Breast epithelium (tissue), 3 donors: ENCODE measurements at regions not wholly inside any gene's neighbourhood (a gene's known extent, or its start where the extent isn't known, plus 50 kb on each side); places are given as distances from the start of the nearest gene placed in this dataset.

Experiments
- CTCF ChIP-seq, 3 donors: fragments of 450-650 bp; IDR thresholded peaks; one replicate each; pipeline ENCODE4 v1.5.1; 2016 to 2017; ENCODE audit warnings: antibody characterized with exemption in 3 of 3, mild to moderate bottlenecking in 3 of 3, moderate library complexity in 3 of 3
- POLR2A ChIP-seq: fragments of 450-650 bp; IDR thresholded peaks from one replicate; pipeline ENCODE4 v1.6.1; 2016; ENCODE audit warnings: antibody characterized with exemption, mild to moderate bottlenecking, moderate library complexity
- POLR2AphosphoS5 ChIP-seq, 3 donors: sonication (generic); formaldehyde crosslinking; IDR thresholded peaks; one replicate each; pipeline ENCODE4 v1.6.1; 2017; ENCODE audit warnings: antibody characterized with exemption in 3 of 3

- no peak for TF ChIP-seq POLR2AphosphoS5 (IDR thresholded peaks at IDR 0.05)
- TF ChIP-seq CTCF (IDR thresholded peaks at IDR 0.05), result no peak
- no peak for TF ChIP-seq POLR2A
Measured at GRCh38 chr4:79497001-79497400, 89.0 kb upstream of the GK2 start.
